Non-pigmented ciliary epithelial cell (primary cell): ENCODE measurements at regions not wholly inside any gene's neighbourhood (a gene's known extent, or its start where the extent isn't known, plus 50 kb on each side); places are given as distances from the start of the nearest gene placed in this dataset.
"Not testable (repeated sequence)": the region's sequence is repeated elsewhere in the genome, so short reads cannot be mapped to it uniquely, and the experiment has no call there.

Experiments
- DNase-seq: peaks from one replicate; pipeline ENCODE4 v3.0.0-alpha.2; 2010; ENCODE audit warnings: low read depth

GRCh38 chr17:27944546-27945332 lies 51.6 kb upstream of the LYRM9 start:
- DNase-seq, result no peak

GRCh38 chr17:27945333-27945616 lies 52.1 kb upstream of the LYRM9 start:
- DNase-seq, result no peak

GRCh38 chr17:27945953-27946352 lies 52.8 kb upstream of the LYRM9 start:
- DNase-seq, result no peak

- DNase-seq, result no peak
Measured at GRCh38 chr17:27946513-27946912, 53.3 kb upstream of the LYRM9 start.

GRCh38 chr17:27947005-27947406 lies 53.8 kb upstream of the LYRM9 start:
- no peak for DNase-seq

GRCh38 chr17:27949304-27949703 lies 56.1 kb upstream of the LYRM9 start:
- DNase-seq, result no peak

GRCh38 chr17:27950225-27950624 lies 57.1 kb upstream of the LYRM9 start:
- not testable (repeated sequence) for DNase-seq

GRCh38 chr17:27950995-27951394 lies 57.8 kb upstream of the LYRM9 start:
- DNase-seq, result no peak

GRCh38 chr17:27951872-27952271 lies 58.7 kb upstream of the LYRM9 start:
- DNase-seq, result no peak

GRCh38 chr17:27952366-27952765 lies 59.2 kb upstream of the LYRM9 start:
- DNase-seq, result no peak

- DNase-seq, result no peak
Measured at GRCh38 chr17:27954548-27955495, 61.7 kb upstream of the LYRM9 start.

- DNase-seq, result no peak
Measured at GRCh38 chr17:27956601-27957445, 63.7 kb upstream of the LYRM9 start.

GRCh38 chr17:27957446-27957793 lies 64.3 kb upstream of the LYRM9 start:
- not testable (repeated sequence) for DNase-seq

- no peak for DNase-seq
Measured at GRCh38 chr17:27958708-27959381, 65.7 kb upstream of the LYRM9 start.

GRCh38 chr17:27959382-27959709 lies 66.2 kb upstream of the LYRM9 start:
- no peak for DNase-seq

- DNase-seq, result no peak
Measured at GRCh38 chr17:27960183-27960849, 67.2 kb upstream of the LYRM9 start.

- DNase-seq, result not testable (repeated sequence)
Measured at GRCh38 chr17:27962581-27962980, 69.4 kb upstream of the LYRM9 start.

GRCh38 chr17:27965224-27965623 lies 72.1 kb upstream of the LYRM9 start:
- no peak for DNase-seq

- DNase-seq, result no peak
Measured at GRCh38 chr17:27968206-27968732, 74.2 kb upstream of the NLK start.

GRCh38 chr17:27970587-27970986 lies 71.9 kb upstream of the NLK start:
- no peak for DNase-seq
